NOMO-1 (cell line): ENCODE measurements at regions not wholly inside any gene's neighbourhood (a gene's known extent, or its start where the extent isn't known, plus 50 kb on each side); places are given as distances from the start of the nearest gene placed in this dataset.

ENCODE experiments used
- DNase-seq, 2 experiments: peaks; one replicate each; lab custom pipeline; 2025; ENCODE audit not compliant: unreplicated experiment in 2 of 2; lab: John Stamatoyannopoulos, UW

DNA sequence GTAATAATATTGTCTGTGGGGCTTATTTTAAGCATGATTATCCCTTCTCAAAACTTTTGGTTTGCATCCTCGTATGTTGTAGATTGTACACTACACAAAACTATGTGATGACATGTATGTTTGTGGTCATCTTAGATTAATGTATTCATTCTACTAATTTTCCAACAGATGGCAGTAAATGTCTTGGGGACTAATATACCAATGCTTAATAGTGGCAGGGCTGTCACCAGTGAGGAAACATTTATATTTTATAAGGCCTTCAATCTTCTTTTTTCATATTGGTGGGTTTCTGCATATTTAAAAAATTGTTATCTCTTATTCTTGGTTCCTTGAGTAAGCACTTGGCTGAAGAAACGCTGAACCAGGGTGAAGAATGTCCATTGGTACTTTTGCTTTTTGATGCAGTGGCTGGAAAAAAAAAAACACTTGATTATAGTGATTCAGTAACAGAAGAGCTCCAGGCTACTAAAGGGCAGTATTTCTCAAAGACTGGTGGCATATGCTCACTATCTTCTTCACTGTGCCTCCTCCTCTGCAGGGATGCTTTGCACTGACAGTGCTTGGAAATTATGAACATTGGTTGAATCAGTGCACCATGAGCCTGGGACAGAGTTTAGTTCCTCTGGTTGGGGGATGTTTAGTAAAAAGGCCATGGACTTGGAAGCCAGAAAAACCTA lies 530.3 kb downstream of the RASEF start:
- DNase-seq = peak in 1 of 2 experiments; percentile 0

- DNase-seq = no peak
Observed at GRCh38 chr9:82535432-82535998, 527.4 kb downstream of the RASEF start.

DNA sequence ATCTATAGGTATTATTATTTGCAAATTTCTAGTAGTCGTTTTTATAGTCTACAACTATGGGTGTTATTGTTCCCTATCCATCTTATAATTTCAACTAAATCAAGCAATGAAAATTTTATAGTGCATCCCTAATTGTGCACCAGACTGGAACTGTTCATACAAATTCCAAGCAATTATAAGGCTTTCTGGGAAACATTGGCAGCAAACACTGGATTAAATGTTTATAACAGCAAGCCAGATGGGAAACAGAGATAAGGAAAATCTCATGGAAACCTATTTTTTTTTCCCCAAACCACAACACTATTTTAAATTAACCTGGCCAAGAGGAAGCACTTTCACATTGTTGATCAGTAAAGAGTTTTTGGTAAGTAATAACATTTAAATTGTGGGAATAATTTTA lies 524.3 kb downstream of the RASEF start:
- no peak for DNase-seq

GRCh38 chr9:82539146-82539545 lies 523.8 kb downstream of the RASEF start:
- peak in 1 of 2 experiments; percentile 32 for DNase-seq

GRCh38 chr9:82539856-82540579 lies 522.9 kb downstream of the RASEF start:
- DNase-seq = peak in 1 of 2 experiments; percentile 8

GRCh38 chr9:82543726-82544125 lies 519.2 kb downstream of the RASEF start:
- DNase-seq = no peak

GRCh38 chr9:82546136-82546535 lies 516.8 kb downstream of the RASEF start:
- no peak for DNase-seq

DNA sequence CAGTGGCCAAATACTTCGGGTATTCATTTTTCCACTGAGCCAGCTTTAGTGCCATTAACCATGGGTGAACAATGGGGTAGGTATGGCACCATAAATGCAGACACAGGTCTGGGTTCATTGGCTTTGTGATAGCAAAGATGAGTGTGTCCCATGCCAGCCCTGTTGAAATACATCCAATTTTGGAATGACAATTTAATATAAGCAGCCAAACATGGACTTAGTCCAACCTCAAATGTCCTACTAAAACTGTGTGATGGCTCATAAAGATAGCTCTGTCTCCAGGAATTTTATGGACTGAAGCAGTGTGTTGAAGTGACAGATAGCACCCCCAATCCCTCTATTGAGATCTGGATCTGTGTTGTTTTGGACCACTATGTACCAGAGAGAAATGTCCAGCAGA lies 514.9 kb downstream of the RASEF start:
- no peak for DNase-seq

GRCh38 chr9:82549174-82549821 lies 513.6 kb downstream of the RASEF start:
- DNase-seq = no peak

GRCh38 chr9:82552784-82553183 lies 510.2 kb downstream of the RASEF start:
- no peak for DNase-seq

- DNase-seq = peak; percentile 17 to 48
Observed at GRCh38 chr9:82553654-82554366, 509.1 kb downstream of the RASEF start.

DNA sequence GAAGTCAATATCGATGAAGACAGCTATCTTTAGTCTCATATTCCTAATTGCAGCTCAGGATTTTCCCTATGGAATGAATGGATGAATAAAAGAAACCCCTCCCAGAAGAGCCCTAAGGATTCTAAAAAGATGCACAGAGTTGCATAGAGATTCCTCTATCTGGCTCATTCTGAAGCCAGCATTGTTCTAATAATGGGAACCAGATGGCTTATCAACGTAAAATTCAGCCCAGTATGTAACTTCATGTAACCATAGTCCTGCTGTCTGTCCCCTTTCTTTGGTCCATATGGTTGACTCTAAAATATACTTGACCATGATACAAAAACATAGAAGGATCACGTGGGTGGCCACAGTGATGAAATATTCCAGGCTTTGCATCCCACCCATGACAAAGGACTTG lies 508.6 kb downstream of the RASEF start:
- DNase-seq = no peak

GRCh38 chr9:82555031-82555430 lies 507.9 kb downstream of the RASEF start:
- no peak for DNase-seq

- DNase-seq = no peak
Observed at GRCh38 chr9:82555431-82556051, 507.4 kb downstream of the RASEF start.

DNA sequence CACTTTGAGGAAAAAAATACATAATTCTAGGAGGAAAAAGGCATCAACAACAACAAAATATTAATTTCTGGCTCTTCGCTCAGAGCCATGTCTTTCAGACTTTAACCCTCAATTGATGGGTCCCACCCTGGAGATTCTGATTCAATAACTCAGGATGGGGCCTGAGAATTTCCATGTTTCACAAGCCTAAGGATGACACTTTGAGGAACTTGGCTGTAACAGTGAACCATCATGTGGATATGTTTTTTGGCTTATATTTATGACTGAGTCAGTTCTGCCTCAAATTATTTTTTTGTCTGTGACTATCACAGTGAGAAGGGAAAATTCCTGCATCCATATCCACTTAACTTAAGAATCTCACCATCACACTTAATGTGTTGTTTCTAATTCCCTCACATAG lies 504.6 kb downstream of the RASEF start:
- DNase-seq = no peak

DNA sequence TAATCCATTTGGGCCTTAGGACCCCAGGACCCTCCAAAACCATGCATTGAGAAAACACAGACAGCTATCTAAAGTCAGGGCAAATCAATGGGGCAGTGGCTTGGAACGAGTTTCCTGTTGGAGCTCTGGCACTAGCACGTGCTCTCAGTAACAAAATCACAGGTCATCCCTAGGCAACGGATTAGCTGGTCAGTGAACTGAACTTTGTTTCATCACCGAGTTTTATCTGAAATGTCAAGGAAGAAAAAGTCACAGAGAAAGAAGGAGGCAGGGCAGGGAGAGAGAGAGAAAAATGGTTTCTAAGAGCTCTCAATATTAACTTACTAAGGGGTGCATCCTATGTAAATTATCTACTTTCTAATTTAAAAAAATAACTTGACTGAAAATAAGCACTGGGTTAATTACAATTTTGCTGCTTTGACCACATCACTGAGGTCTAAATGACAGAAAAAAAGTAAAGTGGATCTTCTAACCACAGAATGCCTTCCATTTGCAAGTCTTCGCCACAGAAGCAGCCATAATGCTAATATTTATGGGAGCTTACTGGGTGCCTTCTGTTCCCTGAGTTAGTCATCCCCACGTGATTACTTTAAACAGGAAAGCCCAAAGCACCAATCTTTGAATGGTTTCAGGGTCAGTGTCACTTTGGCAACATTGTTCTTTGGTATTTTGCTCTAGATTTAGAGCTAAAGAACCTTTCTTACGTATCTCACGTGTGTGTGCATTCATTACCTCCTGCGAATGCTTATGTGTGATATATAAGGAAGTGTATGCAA lies 503.9 kb downstream of the RASEF start:
- DNase-seq = no peak

- DNase-seq = no peak
Observed at GRCh38 chr9:82560036-82560435, 502.9 kb downstream of the RASEF start.

DNA sequence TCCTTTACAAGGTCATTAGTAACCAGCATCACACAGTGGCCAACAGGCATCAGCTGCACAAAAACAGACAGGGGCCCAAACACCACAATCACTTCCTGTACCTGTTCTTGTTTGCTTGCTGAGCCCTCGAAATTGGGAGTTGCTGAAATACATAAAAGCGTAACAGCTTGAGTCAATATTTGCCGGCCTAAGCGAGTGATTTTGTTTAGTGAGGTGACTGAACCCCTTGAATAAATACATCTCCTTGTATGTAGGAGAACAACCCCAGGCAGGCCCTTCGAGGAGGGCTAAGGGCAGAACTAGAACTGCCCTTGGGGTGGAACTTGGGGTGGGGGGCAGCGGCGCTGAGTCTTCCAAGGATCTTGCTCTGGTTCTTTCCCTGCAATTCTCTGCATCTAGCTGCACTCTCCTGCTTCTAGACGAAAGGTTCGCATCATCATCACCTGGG lies 502.5 kb downstream of the RASEF start:
- no peak for DNase-seq

- peak in 1 of 2 experiments; percentile 4 for DNase-seq
Observed at GRCh38 chr9:82563094-82563493, 499.8 kb downstream of the RASEF start.

DNA sequence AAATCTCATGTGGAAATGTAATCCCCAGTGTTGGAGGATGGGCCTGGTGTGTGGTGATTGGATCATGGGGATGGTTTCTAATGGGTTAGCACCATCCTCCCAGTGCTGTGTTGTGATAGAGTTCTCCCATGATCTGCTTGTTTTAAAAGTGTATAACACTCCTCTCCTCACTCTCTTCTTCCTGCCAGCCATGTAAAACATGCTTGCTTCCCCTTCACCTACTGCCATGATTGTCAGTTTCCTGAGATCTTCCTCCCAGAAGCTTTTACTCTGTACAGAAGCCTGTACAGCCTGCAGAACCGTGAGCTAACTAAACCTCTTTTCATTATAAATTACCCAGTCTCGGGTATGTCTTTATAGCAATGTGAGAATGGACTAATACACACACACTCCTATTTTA lies 499.1 kb downstream of the RASEF start:
- DNase-seq = no peak
